ENCODE measurements at regions not wholly inside any gene's neighbourhood (a gene's known extent, or its start where the extent isn't known, plus 50 kb on each side); places are given as distances from the start of the nearest gene placed in this dataset.

GRCh38 chr12:114952573-114953271 lies 268.7 kb upstream of the TBX3 start:
- Histone ChIP-seq H3K4me2 (ENCODE audit: low read length) (no peak overlapping the region), H3K27ac (ENCODE audit: low read length) (no peak overlapping the region), H2AFZ (ENCODE audit: low read depth, low read length) (no peak overlapping the region), H3K9me2 (ENCODE audit: insufficient read depth, low read length) (no peaks in the 10 kb centered on the region), H3K79me2 (replicated peaks; ENCODE audit: insufficient read depth, low read length) (no peaks in the 10 kb centered on the region), H3F3A (ENCODE audit: insufficient read depth, low read length, poor library complexity, severe bottlenecking) (no peaks in the 10 kb centered on the region), H4K20me1 (ENCODE audit: insufficient read depth) (no peaks in the 10 kb centered on the region), H3K4me3 (ENCODE audit: low read length) (no peak overlapping the region), H3K9me3 (ENCODE audit: low read length) (no peaks in the 10 kb centered on the region), H3K27me3 (ENCODE audit: insufficient read depth, low read depth, low read length) (no peaks in the 10 kb centered on the region), H3K9ac (ENCODE audit: low read length) (no peak overlapping the region), H3K36me3 (ENCODE audit: insufficient read depth, low read length) (no peaks in the 10 kb centered on the region)
- TF ChIP-seq POLR2AphosphoS5 (IDR thresholded peaks at IDR 0.05) (no peak), TAF1 (IDR thresholded peaks at IDR 0.05; ENCODE audit: low read depth) (no peak), SMC3 (conservative IDR thresholded peaks at IDR 0.05; ENCODE audit: poor library complexity) (no peak), CTCF (IDR thresholded peaks at IDR 0.05; ENCODE audit: poor library complexity, severe bottlenecking) (no peak), MXI1 (conservative IDR thresholded peaks at IDR 0.05; ENCODE audit: poor library complexity, severe bottlenecking) (no peak), RAD21 (conservative IDR thresholded peaks at IDR 0.05) (no peak)

- no peak for TF ChIP-seq MXI1 (conservative IDR thresholded peaks at IDR 0.05; ENCODE audit: poor library complexity, severe bottlenecking)
- no peak for TF ChIP-seq REST (IDR thresholded peaks at IDR 0.05; ENCODE audit: borderline replicate concordance)
- TF ChIP-seq RAD21 (conservative IDR thresholded peaks at IDR 0.05) = no peak
- TF ChIP-seq SMC3 (conservative IDR thresholded peaks at IDR 0.05; ENCODE audit: poor library complexity) = no peak
- no peak for TF ChIP-seq TAF1 (IDR thresholded peaks at IDR 0.05; ENCODE audit: low read depth)
- TF ChIP-seq EZH2 (IDR thresholded peaks at IDR 0.05; ENCODE audit: borderline replicate concordance, insufficient read depth, low read length, poor library complexity, severe bottlenecking) = no peak
- TF ChIP-seq CTCF (IDR thresholded peaks at IDR 0.05; ENCODE audit: poor library complexity, severe bottlenecking) = no peak
- TF ChIP-seq POLR2AphosphoS5 (IDR thresholded peaks at IDR 0.05) = no peak
- no peak for TF ChIP-seq EP300 (conservative IDR thresholded peaks at IDR 0.05; ENCODE audit: poor library complexity, severe bottlenecking)
- Histone ChIP-seq H3K79me2 (replicated peaks; ENCODE audit: insufficient read depth, low read length) (no peaks in the 10 kb centered on the region), H3K9ac (ENCODE audit: low read length) (no peak overlapping the region), H4K20me1 (ENCODE audit: insufficient read depth) (no peaks in the 10 kb centered on the region), H3K9me3 (ENCODE audit: low read length) (no peaks in the 10 kb centered on the region), H2AFZ (ENCODE audit: low read depth, low read length) (no peak overlapping the region), H3K4me3 (ENCODE audit: low read length) (no peak overlapping the region), H3K9me2 (ENCODE audit: insufficient read depth, low read length) (no peaks in the 10 kb centered on the region), H3K4me2 (ENCODE audit: low read length) (no peak overlapping the region), H3K27me3 (ENCODE audit: insufficient read depth, low read depth, low read length) (no peaks in the 10 kb centered on the region), H3K36me3 (ENCODE audit: insufficient read depth, low read length) (no peaks in the 10 kb centered on the region), H3F3A (ENCODE audit: insufficient read depth, low read length, poor library complexity, severe bottlenecking) (no peaks in the 10 kb centered on the region), H3K27ac (ENCODE audit: low read length) (no peak overlapping the region)
These were observed 265.3 kb upstream of the TBX3 start for GRCh38 chr12:114949058-114949820.
